ENCODE measurements at regions not wholly inside any gene's neighbourhood (a gene's known extent, or its start where the extent isn't known, plus 50 kb on each side); places are given as distances from the start of the nearest gene placed in this dataset.

DNA sequence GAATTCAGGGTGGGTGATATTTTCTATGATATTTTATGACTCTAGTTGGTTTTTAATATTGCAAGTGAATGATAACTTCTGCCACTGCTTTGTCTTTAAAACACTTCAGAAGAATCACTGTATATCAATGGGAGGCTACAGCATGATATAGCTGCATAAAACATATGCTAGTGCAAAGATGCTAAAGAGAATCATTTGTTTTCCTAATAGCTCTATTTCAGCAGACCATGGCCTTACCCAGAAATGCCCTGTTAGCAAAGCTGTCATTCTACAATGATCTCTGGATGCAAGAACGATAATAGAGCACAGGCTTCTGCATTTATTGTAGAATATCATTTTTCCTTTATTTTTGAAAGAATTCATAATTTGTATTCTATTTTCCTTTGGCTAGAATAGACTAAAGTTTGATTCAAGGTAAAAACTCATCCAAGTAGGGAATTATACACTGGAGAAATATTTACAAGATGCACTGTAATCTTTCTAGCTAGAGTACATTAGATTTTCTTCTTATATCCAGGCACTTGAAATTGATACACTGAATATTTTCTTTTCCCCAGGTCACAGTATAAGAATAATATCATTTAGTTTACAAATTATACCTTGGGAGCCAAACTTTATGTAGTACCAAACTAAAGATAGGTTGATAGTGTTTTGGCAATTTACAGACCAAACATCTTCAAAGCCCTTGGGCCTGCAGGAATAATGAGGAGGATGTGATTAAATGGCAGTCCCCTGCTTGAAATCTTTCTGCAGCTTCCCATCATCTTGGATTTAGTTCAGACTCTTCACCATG, 252.6 kb upstream of the LINC00305 start:
- intact Hi-C loops (cut with micrococcal nuclease), result no loop called here
- TF ChIP-seq CTCF (IDR thresholded peaks at IDR 0.05; ENCODE audit: borderline replicate concordance), result no peak
- H3K27ac ChIP-seq (replicated peaks), result no peak overlapping the region

GRCh38 chr18:64399566-64399965, 250.7 kb upstream of the LINC00305 start:
- Histone ChIP-seq H3K4me3 (no peak overlapping the region), H3K9me3 (replicated peaks) (no peaks in the 10 kb centered on the region), H3K27ac (replicated peaks) (no peak overlapping the region), H3K27me3 (ENCODE audit: low read depth) (no peaks in the 10 kb centered on the region), H3K36me3 (no peaks in the 10 kb centered on the region), H3K4me1 (no peaks in the 10 kb centered on the region)
- no peak for TF ChIP-seq CTCF (IDR thresholded peaks at IDR 0.05; ENCODE audit: borderline replicate concordance)
- no peak for DNase-seq
- intact Hi-C loops (cut with micrococcal nuclease), result no loop called here

More for the DNA sequence above, 252.6 kb upstream of the LINC00305 start:
- Histone ChIP-seq H3K27me3 (ENCODE audit: low read depth) (no peaks in the 10 kb centered on the region), H3K9me3 (replicated peaks) (no peaks in the 10 kb centered on the region), H3K4me1 (no peaks in the 10 kb centered on the region), H3K36me3 (no peaks in the 10 kb centered on the region), H3K4me3 (no peak overlapping the region)
- DNase-seq, result no peak

DNA sequence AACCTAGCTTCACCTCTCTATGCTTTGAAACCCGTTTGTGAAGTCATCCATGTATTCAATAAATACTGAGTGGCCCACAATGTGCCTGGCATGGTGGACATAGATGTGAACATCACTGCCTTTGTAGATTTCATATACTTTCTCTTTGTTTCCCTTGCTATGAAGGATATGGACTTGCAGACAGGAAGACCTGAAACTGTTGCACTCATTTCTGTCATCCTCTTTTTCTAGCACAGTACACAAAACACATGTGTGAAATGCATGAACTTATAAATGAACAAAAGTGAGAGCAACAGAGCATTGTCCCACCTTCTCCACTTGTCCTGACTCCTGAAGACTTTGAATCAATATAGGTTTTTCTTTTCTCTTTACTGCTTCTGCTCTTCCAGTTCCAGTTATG, 249.4 kb upstream of the LINC00305 start:
- DNase-seq, result no peak
- Histone ChIP-seq H3K36me3 (no peaks in the 10 kb centered on the region), H3K27me3 (ENCODE audit: low read depth) (no peaks in the 10 kb centered on the region), H3K9me3 (replicated peaks) (no peaks in the 10 kb centered on the region), H3K4me3 (no peak overlapping the region), H3K4me1 (no peaks in the 10 kb centered on the region), H3K27ac (replicated peaks) (no peak overlapping the region)
- intact Hi-C loops (cut with micrococcal nuclease), result no loop called here
- TF ChIP-seq CTCF (IDR thresholded peaks at IDR 0.05; ENCODE audit: borderline replicate concordance), result no peak

DNA sequence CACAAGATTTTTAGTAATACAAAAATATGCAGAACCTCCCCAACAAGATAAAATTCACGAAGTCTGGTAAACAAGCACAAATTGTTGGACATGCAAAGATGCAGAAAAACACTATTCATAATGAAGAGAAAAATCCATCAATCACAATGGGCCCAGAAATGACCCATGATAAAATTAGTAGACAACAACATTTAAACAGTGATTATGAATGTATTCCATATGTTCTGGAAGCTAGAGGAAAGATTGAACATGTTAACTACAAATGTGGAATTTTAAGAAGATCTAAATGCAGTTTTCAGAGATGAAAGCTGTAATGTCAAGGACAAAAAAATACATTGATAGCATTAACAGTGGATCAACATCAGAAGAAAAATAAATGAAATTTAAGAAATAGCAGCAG, 243.3 kb upstream of the LINC00305 start:
- intact Hi-C loops (cut with micrococcal nuclease), result no loop called here

GRCh38 chr18:64384101-64384500, 235.2 kb upstream of the LINC00305 start:
- Histone ChIP-seq H3K36me3 (no peaks in the 10 kb centered on the region), H3K4me3 (no peak overlapping the region), H3K27me3 (ENCODE audit: low read depth) (no peaks in the 10 kb centered on the region), H3K4me1 (no peaks in the 10 kb centered on the region), H3K27ac (replicated peaks) (no peak overlapping the region), H3K9me3 (replicated peaks) (no peaks in the 10 kb centered on the region)
- intact Hi-C loops (cut with micrococcal nuclease), result no loop called here
- no peak for TF ChIP-seq CTCF (IDR thresholded peaks at IDR 0.05; ENCODE audit: borderline replicate concordance)
- DNase-seq, result no peak

More for the DNA sequence above, 243.3 kb upstream of the LINC00305 start:
- H3K27ac ChIP-seq (replicated peaks), result no peak overlapping the region
- H3K9me3 ChIP-seq (replicated peaks), result no peaks in the 10 kb centered on the region
- no peaks in the 10 kb centered on the region for H3K27me3 ChIP-seq (ENCODE audit: low read depth)
- no peak for DNase-seq
- no peak for TF ChIP-seq CTCF (IDR thresholded peaks at IDR 0.05; ENCODE audit: borderline replicate concordance)
- no peaks in the 10 kb centered on the region for H3K4me1 ChIP-seq
- no peak overlapping the region for H3K4me3 ChIP-seq
- H3K36me3 ChIP-seq, result no peaks in the 10 kb centered on the region
